ENCODE measurements at regions not wholly inside any gene's neighbourhood (a gene's known extent, or its start where the extent isn't known, plus 50 kb on each side); places are given as distances from the start of the nearest gene placed in this dataset.
A peak's percentile ranks its signal among the peaks of the same experiment; 100 is the strongest.
"Not testable (repeated sequence)": the region's sequence is repeated elsewhere in the genome, so short reads cannot be mapped to it uniquely, and the experiment has no call there.

GRCh38 chr21:10325546-10325945 lies 195.8 kb upstream of the TPTE start:
- DNase-seq, result peak; percentile 48

GRCh38 chr21:10326146-10326545 lies 195.2 kb upstream of the TPTE start:
- not testable (repeated sequence) for DNase-seq

- not testable (repeated sequence) for DNase-seq
Observed at GRCh38 chr21:10328646-10329045, 192.7 kb upstream of the TPTE start.

GRCh38 chr21:10330641-10331119 lies 190.7 kb upstream of the TPTE start:
- DNase-seq, result not testable (repeated sequence)

- DNase-seq, result not testable (repeated sequence)
Observed at GRCh38 chr21:10331134-10331533, 190.2 kb upstream of the TPTE start.

GRCh38 chr21:10332935-10333334 lies 188.4 kb upstream of the TPTE start:
- not testable (repeated sequence) for DNase-seq

- DNase-seq, result not testable (repeated sequence)
Observed at GRCh38 chr21:10334391-10334790, 187.0 kb upstream of the TPTE start.

- DNase-seq, result not testable (repeated sequence)
Observed at GRCh38 chr21:10342261-10342956, 179.0 kb upstream of the TPTE start.

- not testable (repeated sequence) for DNase-seq
Observed at GRCh38 chr21:10343146-10343935, 178.0 kb upstream of the TPTE start.

GRCh38 chr21:10344266-10344665 lies 177.1 kb upstream of the TPTE start:
- not testable (repeated sequence) for DNase-seq

GRCh38 chr21:10345178-10345612 lies 176.2 kb upstream of the TPTE start:
- not testable (repeated sequence) for DNase-seq

- not testable (repeated sequence) for DNase-seq
Observed at GRCh38 chr21:10346249-10346648, 175.1 kb upstream of the TPTE start.

- not testable (repeated sequence) for DNase-seq
Observed at GRCh38 chr21:10346933-10347615, 174.3 kb upstream of the TPTE start.

GRCh38 chr21:10347675-10348074 lies 173.7 kb upstream of the TPTE start:
- DNase-seq, result not testable (repeated sequence)

- DNase-seq, result not testable (repeated sequence)
Observed at GRCh38 chr21:10348150-10348549, 173.2 kb upstream of the TPTE start.

GRCh38 chr21:10354851-10355578 lies 166.4 kb upstream of the TPTE start:
- DNase-seq, result not testable (repeated sequence)

GRCh38 chr21:10359120-10359519 lies 162.3 kb upstream of the TPTE start:
- DNase-seq, result not testable (repeated sequence)

- DNase-seq, result not testable (repeated sequence)
Observed at GRCh38 chr21:10359911-10360310, 161.5 kb upstream of the TPTE start.

- DNase-seq, result not testable (repeated sequence)
Observed at GRCh38 chr21:10361214-10361736, 160.1 kb upstream of the TPTE start.

GRCh38 chr21:10362816-10363215 lies 158.6 kb upstream of the TPTE start:
- DNase-seq, result not testable (repeated sequence)

- DNase-seq, result not testable (repeated sequence)
Observed at GRCh38 chr21:10363321-10363720, 158.1 kb upstream of the TPTE start.

- DNase-seq, result not testable (repeated sequence)
Observed at GRCh38 chr21:10366210-10366609, 155.2 kb upstream of the TPTE start.

All from right kidney (tissue), 1 donor.